ENCODE measurements at regions not wholly inside any gene's neighbourhood (a gene's known extent, or its start where the extent isn't known, plus 50 kb on each side); places are given as distances from the start of the nearest gene placed in this dataset.

GRCh38 chr3:162879021-162879562 is 1382.5 kb downstream of the OTOL1 start:
- no peak overlapping the region for H3K27ac ChIP-seq (ENCODE audit: low read depth, low read length, poor library complexity, severe bottlenecking)
- no peak overlapping the region for H3K4me3 ChIP-seq (ENCODE audit: low read depth, low read length, poor library complexity, severe bottlenecking)
- no peak for DNase-seq (ENCODE audit: low spot score)
- intact Hi-C loops (cut with micrococcal nuclease; ENCODE audit: unreplicated experiment), result no loop called here
- no peaks in the 10 kb centered on the region for H3K4me1 ChIP-seq (ENCODE audit: insufficient read depth, low read length, poor library complexity, severe bottlenecking)
- no TSS peak for BruUV-seq (replicated peaks)
- TF ChIP-seq EZH2 (IDR thresholded peaks at IDR 0.05; ENCODE audit: borderline replicate concordance, low read depth, low read length, poor library complexity, severe bottlenecking) (no peak), CTCF (conservative IDR thresholded peaks at IDR 0.05; ENCODE audit: low read depth, low read length) (no peak)
- no peaks in the 10 kb centered on the region for H3K27me3 ChIP-seq (replicated peaks; ENCODE audit: insufficient read depth, low read depth, low read length, poor library complexity)
- no peaks in the 10 kb centered on the region for H3K36me3 ChIP-seq (ENCODE audit: insufficient read depth, low read length, poor library complexity, severe bottlenecking)
- H3K9me3 ChIP-seq (ENCODE audit: low read depth, low read length, poor library complexity, severe bottlenecking), result no peaks in the 10 kb centered on the region
- CTCF ChIA-PET, result no interaction called here
- POLR2A ChIA-PET (ENCODE audit: low non-redundant PET), result no interaction called here

- H3K4me1 ChIP-seq (ENCODE audit: insufficient read depth, low read length, poor library complexity, severe bottlenecking), result no peaks in the 10 kb centered on the region
- no TSS peak for BruUV-seq (replicated peaks)
- no peak overlapping the region for H3K27ac ChIP-seq (ENCODE audit: low read depth, low read length, poor library complexity, severe bottlenecking)
- intact Hi-C loops (cut with micrococcal nuclease; ENCODE audit: unreplicated experiment), result no loop called here
- POLR2A ChIA-PET (ENCODE audit: low non-redundant PET), result no interaction called here
- DNase-seq (ENCODE audit: low spot score), result no peak
- no peak overlapping the region for H3K4me3 ChIP-seq (ENCODE audit: low read depth, low read length, poor library complexity, severe bottlenecking)
- no peaks in the 10 kb centered on the region for H3K27me3 ChIP-seq (replicated peaks; ENCODE audit: insufficient read depth, low read depth, low read length, poor library complexity)
- no peak for TF ChIP-seq EZH2 (IDR thresholded peaks at IDR 0.05; ENCODE audit: borderline replicate concordance, low read depth, low read length, poor library complexity, severe bottlenecking)
- TF ChIP-seq CTCF (conservative IDR thresholded peaks at IDR 0.05; ENCODE audit: low read depth, low read length), result no peak
- CTCF ChIA-PET, result no interaction called here
- H3K9me3 ChIP-seq (ENCODE audit: low read depth, low read length, poor library complexity, severe bottlenecking), result no peaks in the 10 kb centered on the region
- no peaks in the 10 kb centered on the region for H3K36me3 ChIP-seq (ENCODE audit: insufficient read depth, low read length, poor library complexity, severe bottlenecking)
Observed at GRCh38 chr3:162884373-162884772, 1387.8 kb downstream of the OTOL1 start.

DNA sequence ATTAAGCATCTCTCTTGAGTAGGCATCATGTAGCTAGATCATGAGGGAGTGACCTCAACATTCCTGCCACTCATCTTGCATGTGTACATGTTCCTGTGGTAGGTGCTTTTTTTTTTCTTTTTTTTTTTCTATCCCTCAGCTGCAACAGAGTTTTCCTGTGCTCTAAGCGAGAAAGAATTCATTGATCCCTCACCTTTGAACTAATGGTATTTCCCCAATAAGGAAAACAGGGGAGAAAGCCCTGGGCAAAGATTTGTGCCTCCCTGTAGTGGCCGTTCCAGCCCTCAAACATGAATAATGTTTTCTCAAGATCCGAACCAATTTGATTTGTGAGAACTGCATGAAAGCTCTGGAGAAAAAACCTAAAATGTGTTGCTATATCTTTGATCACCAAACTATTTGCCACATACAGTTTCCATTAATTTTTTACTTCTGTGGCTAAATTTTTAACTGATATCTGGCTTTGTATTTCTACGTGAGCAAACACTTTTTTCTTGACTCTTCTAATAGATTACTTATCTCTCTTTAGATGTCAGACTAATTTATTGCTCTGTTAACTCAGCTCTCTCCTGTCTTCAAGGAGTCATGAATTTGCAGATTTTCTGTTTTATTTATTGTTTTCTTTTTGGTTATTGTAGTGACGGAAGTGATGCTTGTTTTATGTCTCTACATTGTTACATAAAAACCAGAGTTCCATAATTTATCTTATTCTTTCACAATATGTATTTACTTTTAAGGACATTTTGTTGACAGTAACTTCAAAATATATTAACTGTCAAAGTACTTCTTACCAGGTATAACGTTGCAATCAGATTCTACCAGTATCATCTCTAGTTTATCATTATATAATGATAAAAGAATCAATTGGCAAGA is 1396.5 kb downstream of the OTOL1 start:
- no peak overlapping the region for H3K27ac ChIP-seq (ENCODE audit: low read depth, low read length, poor library complexity, severe bottlenecking)
- no peak overlapping the region for H3K4me3 ChIP-seq (ENCODE audit: low read depth, low read length, poor library complexity, severe bottlenecking)
- no peaks in the 10 kb centered on the region for H3K27me3 ChIP-seq (replicated peaks; ENCODE audit: insufficient read depth, low read depth, low read length, poor library complexity)
- TF ChIP-seq CTCF (conservative IDR thresholded peaks at IDR 0.05; ENCODE audit: low read depth, low read length) (no peak), EZH2 (IDR thresholded peaks at IDR 0.05; ENCODE audit: borderline replicate concordance, low read depth, low read length, poor library complexity, severe bottlenecking) (no peak)
- POLR2A ChIA-PET (ENCODE audit: low non-redundant PET), result no interaction called here
- no TSS peak for BruUV-seq (replicated peaks)
- no peaks in the 10 kb centered on the region for H3K4me1 ChIP-seq (ENCODE audit: insufficient read depth, low read length, poor library complexity, severe bottlenecking)
- DNase-seq (ENCODE audit: low spot score), result no peak
- CTCF ChIA-PET, result no interaction called here
- intact Hi-C loops (cut with micrococcal nuclease; ENCODE audit: unreplicated experiment), result no loop called here
- H3K36me3 ChIP-seq (ENCODE audit: insufficient read depth, low read length, poor library complexity, severe bottlenecking), result no peaks in the 10 kb centered on the region
- H3K9me3 ChIP-seq (ENCODE audit: low read depth, low read length, poor library complexity, severe bottlenecking), result no peaks in the 10 kb centered on the region

Data from A673 (cell line).